ENCODE measurements at regions not wholly inside any gene's neighbourhood (a gene's known extent, or its start where the extent isn't known, plus 50 kb on each side); places are given as distances from the start of the nearest gene placed in this dataset.

DNA sequence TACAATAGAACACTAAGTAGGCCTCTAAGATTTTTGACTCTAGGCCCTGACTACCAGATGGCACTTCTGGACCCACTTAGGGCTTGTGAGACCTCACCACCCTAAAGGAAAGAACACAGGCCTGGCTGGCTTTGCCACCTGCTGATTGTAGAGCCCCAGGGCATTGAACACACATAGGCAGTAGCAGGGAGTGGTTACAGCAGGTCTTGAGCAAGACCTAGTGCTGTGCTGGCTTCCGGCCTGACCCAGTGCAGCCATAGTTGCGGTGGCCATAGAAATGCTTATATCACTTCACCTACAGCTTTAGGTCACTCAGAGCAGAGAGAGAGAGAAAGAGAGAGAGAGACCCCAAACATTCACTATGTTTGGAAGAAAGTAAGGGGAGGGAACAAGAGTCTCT is 223.2 kb downstream of the LRATD1 start:
- Histone ChIP-seq H3K4me1 (ENCODE audit: control insufficient read depth, insufficient read depth, low read length, poor library complexity, severe bottlenecking) (no peaks in the 10 kb centered on the region), H3K36me3 (ENCODE audit: control insufficient read depth, insufficient read depth, low read length) (no peaks in the 10 kb centered on the region), H3K9me3 (ENCODE audit: control insufficient read depth, low read length) (no peaks in the 10 kb centered on the region), H3K4me3 (ENCODE audit: insufficient read depth, low read depth, low read length, poor library complexity, severe bottlenecking) (no peak overlapping the region), H3K27me3 (replicated peaks; ENCODE audit: control insufficient read depth, insufficient read depth, low read length, poor library complexity, severe bottlenecking) (no peaks in the 10 kb centered on the region), H3K27ac (ENCODE audit: insufficient read depth, low read length, poor library complexity, severe bottlenecking) (no peak overlapping the region)
- DNase-seq = no peak

DNA sequence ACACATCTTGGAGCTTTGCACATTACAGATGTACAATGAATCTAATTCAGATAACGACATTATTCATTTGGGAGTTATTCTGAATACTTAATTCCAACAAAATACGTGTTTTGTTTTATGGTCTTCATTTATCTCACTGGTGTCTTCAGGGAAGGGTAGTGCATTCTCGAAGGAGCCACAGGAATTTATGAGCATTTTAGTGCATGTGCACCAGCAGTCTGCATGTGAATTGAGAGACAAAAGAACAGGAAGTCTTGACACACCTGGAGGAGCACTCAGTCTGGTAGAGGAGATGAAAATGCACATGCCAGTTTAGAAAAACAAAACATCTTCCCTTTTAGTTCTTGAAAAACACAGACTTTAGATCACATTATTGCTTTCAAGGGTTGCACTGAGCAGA is 228.7 kb downstream of the LRATD1 start:
- Histone ChIP-seq H3K27ac (ENCODE audit: insufficient read depth, low read length, poor library complexity, severe bottlenecking) (no peak overlapping the region), H3K36me3 (ENCODE audit: control insufficient read depth, insufficient read depth, low read length) (no peaks in the 10 kb centered on the region), H3K4me1 (ENCODE audit: control insufficient read depth, insufficient read depth, low read length, poor library complexity, severe bottlenecking) (no peaks in the 10 kb centered on the region), H3K9me3 (ENCODE audit: control insufficient read depth, low read length) (no peaks in the 10 kb centered on the region), H3K4me3 (ENCODE audit: insufficient read depth, low read depth, low read length, poor library complexity, severe bottlenecking) (no peak overlapping the region), H3K27me3 (replicated peaks; ENCODE audit: control insufficient read depth, insufficient read depth, low read length, poor library complexity, severe bottlenecking) (no peaks in the 10 kb centered on the region)
- DNase-seq = no peak

DNA sequence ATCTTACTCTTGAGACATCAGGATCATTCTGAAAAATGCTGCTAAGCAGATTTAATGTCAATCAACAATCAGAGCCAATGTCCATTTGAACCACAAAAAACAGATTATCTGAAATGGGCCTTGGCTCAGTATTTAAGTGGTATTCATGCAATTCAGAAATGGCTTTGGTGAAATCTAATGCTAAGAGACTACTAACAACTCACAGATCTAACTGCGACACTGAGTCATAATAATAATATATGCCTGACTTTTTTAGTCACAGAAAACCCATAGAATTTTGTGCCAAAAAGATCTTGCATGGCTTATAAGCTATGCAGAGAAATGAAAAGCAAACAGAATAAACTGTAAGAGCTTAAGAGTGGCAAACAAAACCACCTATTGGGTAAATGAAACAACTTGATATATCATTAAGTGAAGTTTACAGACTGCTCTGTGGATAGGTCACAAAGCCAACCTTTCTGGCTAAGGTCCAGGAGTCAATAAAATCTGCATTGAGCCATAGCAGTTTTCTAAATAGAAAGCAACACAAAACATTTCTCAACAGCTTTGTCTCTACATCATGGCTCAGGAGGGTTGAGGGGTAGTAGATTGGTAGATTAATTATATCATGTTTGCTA is 234.3 kb downstream of the LRATD1 start:
- H3K4me1 ChIP-seq (ENCODE audit: control insufficient read depth, insufficient read depth, low read length, poor library complexity, severe bottlenecking) = no peaks in the 10 kb centered on the region
- no peaks in the 10 kb centered on the region for H3K9me3 ChIP-seq (ENCODE audit: control insufficient read depth, low read length)
- no peaks in the 10 kb centered on the region for H3K27me3 ChIP-seq (replicated peaks; ENCODE audit: control insufficient read depth, insufficient read depth, low read length, poor library complexity, severe bottlenecking)
- H3K36me3 ChIP-seq (ENCODE audit: control insufficient read depth, insufficient read depth, low read length) = no peaks in the 10 kb centered on the region
- H3K4me3 ChIP-seq (ENCODE audit: insufficient read depth, low read depth, low read length, poor library complexity, severe bottlenecking) = no peak overlapping the region
- no peak for DNase-seq
- H3K27ac ChIP-seq (ENCODE audit: insufficient read depth, low read length, poor library complexity, severe bottlenecking) = no peak overlapping the region

DNA sequence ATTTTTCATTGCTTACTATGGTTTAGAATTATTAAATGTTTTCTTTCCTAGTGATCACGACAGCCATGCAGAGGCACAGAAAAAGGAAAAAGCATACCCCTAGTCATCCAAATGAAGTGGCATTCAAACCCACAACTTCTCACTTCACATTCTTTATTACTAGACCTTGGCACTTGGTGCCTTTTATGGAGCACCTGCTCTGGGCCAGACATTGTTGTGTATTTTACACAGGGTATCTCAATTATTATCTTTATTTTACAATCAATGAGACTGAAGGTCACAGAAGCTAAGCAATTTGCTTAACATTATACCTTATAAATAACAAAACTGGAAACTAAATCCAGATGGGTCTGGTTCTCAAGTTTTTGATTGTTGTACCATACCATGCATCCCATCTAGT is 235.3 kb downstream of the LRATD1 start:
- Histone ChIP-seq H3K36me3 (ENCODE audit: control insufficient read depth, insufficient read depth, low read length) (no peaks in the 10 kb centered on the region), H3K9me3 (ENCODE audit: control insufficient read depth, low read length) (no peaks in the 10 kb centered on the region), H3K27me3 (replicated peaks; ENCODE audit: control insufficient read depth, insufficient read depth, low read length, poor library complexity, severe bottlenecking) (no peaks in the 10 kb centered on the region), H3K27ac (ENCODE audit: insufficient read depth, low read length, poor library complexity, severe bottlenecking) (no peak overlapping the region), H3K4me3 (ENCODE audit: insufficient read depth, low read depth, low read length, poor library complexity, severe bottlenecking) (no peak overlapping the region), H3K4me1 (ENCODE audit: control insufficient read depth, insufficient read depth, low read length, poor library complexity, severe bottlenecking) (no peaks in the 10 kb centered on the region)
- no peak for DNase-seq

DNA sequence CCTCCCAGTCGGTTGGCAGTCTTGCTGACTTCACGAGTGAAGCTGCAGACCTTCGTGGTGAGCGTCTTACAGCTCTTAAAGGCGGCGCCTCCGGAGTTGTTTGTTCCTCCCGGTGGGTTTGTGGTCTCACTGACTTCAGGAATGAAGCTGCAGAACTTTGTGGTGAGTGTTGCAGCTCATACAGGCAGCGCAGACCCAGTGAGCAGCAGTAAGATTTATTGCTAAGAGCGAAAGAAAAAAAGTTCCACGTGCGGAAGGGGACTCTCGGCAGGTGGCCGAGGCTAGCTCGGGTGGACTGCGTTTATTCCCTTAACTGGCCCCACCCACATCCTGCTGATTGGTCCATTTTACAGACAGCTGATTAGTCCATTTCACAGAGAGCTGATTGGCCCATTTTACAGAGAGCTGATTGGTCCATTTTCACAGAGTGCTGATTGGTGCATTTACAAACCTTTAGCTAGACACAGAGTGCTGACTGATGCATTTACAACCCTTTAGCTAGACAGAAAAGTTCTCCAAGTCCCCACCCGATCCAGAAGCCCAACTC is 240.3 kb downstream of the LRATD1 start:
- Histone ChIP-seq H3K36me3 (ENCODE audit: control insufficient read depth, insufficient read depth, low read length) (no peaks in the 10 kb centered on the region), H3K27ac (ENCODE audit: insufficient read depth, low read length, poor library complexity, severe bottlenecking) (no peak overlapping the region), H3K4me1 (ENCODE audit: control insufficient read depth, insufficient read depth, low read length, poor library complexity, severe bottlenecking) (no peaks in the 10 kb centered on the region), H3K4me3 (ENCODE audit: insufficient read depth, low read depth, low read length, poor library complexity, severe bottlenecking) (no peak overlapping the region), H3K9me3 (ENCODE audit: control insufficient read depth, low read length) (no peaks in the 10 kb centered on the region), H3K27me3 (replicated peaks; ENCODE audit: control insufficient read depth, insufficient read depth, low read length, poor library complexity, severe bottlenecking) (no peaks in the 10 kb centered on the region)
- DNase-seq = no peak

DNA sequence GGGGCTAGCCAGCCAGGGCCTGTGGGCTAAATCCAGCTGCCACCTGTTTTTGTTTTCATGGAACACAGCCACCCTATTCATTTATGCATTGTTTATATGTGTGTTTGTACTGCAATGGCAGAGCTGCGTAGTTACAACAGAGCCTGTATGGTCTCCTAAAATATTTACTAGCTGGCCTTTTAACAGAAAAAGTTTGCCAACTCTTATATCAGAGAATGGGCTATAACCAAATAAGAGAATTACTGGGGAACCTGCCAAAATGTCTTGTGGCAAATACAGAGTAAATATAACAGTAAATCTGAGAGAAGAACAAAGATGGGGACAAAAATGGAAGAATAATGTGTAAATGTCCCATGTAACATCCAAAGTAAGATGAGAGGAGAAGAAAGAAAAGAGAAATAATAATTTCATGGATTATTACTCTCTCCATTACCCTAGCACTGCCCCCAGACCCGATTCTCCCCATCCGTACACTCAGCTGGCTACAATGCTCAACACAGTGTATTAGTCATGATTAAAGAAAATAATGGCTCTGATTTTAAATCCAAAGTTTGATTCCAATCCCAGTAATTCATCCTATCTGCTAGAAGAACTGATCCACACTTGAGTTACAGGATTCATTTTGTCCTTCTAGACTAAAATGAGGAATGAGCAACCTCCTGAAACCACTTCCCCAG is 249.3 kb downstream of the LRATD1 start:
- H3K4me1 ChIP-seq (ENCODE audit: control insufficient read depth, insufficient read depth, low read length, poor library complexity, severe bottlenecking) = no peaks in the 10 kb centered on the region
- H3K9me3 ChIP-seq (ENCODE audit: control insufficient read depth, low read length) = no peaks in the 10 kb centered on the region
- no peak overlapping the region for H3K4me3 ChIP-seq (ENCODE audit: insufficient read depth, low read depth, low read length, poor library complexity, severe bottlenecking)
- no peaks in the 10 kb centered on the region for H3K27me3 ChIP-seq (replicated peaks; ENCODE audit: control insufficient read depth, insufficient read depth, low read length, poor library complexity, severe bottlenecking)
- no peak for DNase-seq
- no peaks in the 10 kb centered on the region for H3K36me3 ChIP-seq (ENCODE audit: control insufficient read depth, insufficient read depth, low read length)
- H3K27ac ChIP-seq (ENCODE audit: insufficient read depth, low read length, poor library complexity, severe bottlenecking) = no peak overlapping the region

DNA sequence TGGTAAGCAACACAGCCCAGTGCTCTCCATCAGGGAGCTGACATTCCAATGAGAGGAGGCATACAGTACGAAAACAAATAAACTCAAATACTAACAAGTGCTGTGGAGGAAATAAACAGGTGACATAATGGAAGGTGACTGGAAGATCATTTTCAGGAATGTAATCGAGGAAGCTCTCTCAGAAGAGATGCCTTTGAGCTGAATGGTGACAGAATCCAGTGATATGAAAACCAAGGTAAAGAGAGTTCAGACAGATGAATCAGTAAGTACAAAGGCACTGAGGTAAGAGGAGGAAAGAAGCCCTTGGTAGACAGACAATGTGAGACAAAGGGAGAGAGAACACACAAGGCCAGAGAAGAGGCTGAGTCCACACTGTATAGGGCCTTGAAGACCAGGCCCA is 252.1 kb downstream of the LRATD1 start:
- Histone ChIP-seq H3K27me3 (replicated peaks; ENCODE audit: control insufficient read depth, insufficient read depth, low read length, poor library complexity, severe bottlenecking) (no peaks in the 10 kb centered on the region), H3K36me3 (ENCODE audit: control insufficient read depth, insufficient read depth, low read length) (no peaks in the 10 kb centered on the region), H3K4me1 (ENCODE audit: control insufficient read depth, insufficient read depth, low read length, poor library complexity, severe bottlenecking) (no peaks in the 10 kb centered on the region), H3K27ac (ENCODE audit: insufficient read depth, low read length, poor library complexity, severe bottlenecking) (no peak overlapping the region), H3K4me3 (ENCODE audit: insufficient read depth, low read depth, low read length, poor library complexity, severe bottlenecking) (no peak overlapping the region), H3K9me3 (ENCODE audit: control insufficient read depth, low read length) (no peaks in the 10 kb centered on the region)
- DNase-seq = no peak

DNA sequence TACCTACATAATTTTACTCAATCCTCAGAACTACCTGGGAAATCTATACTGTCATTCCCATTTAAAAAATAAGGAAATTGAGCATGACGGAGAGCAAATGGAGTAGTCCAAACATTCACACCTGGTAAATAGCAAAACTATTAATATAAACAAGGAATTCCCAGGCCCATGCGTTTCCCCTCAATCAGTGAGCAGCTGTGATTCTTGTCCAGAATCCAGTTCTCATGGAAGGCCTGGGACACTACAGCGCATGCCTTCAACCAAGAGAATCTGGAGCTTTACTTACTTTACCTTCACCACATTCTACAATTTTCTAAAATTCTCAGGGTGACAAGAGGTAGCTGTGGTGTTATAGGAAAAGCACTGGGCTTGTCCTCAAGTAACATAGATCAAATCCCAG is 259.0 kb downstream of the LRATD1 start:
- Histone ChIP-seq H3K36me3 (ENCODE audit: control insufficient read depth, insufficient read depth, low read length) (no peaks in the 10 kb centered on the region), H3K27me3 (replicated peaks; ENCODE audit: control insufficient read depth, insufficient read depth, low read length, poor library complexity, severe bottlenecking) (no peaks in the 10 kb centered on the region), H3K9me3 (ENCODE audit: control insufficient read depth, low read length) (no peaks in the 10 kb centered on the region), H3K4me1 (ENCODE audit: control insufficient read depth, insufficient read depth, low read length, poor library complexity, severe bottlenecking) (no peaks in the 10 kb centered on the region), H3K4me3 (ENCODE audit: insufficient read depth, low read depth, low read length, poor library complexity, severe bottlenecking) (no peak overlapping the region), H3K27ac (ENCODE audit: insufficient read depth, low read length, poor library complexity, severe bottlenecking) (no peak overlapping the region)
- no peak for DNase-seq

DNA sequence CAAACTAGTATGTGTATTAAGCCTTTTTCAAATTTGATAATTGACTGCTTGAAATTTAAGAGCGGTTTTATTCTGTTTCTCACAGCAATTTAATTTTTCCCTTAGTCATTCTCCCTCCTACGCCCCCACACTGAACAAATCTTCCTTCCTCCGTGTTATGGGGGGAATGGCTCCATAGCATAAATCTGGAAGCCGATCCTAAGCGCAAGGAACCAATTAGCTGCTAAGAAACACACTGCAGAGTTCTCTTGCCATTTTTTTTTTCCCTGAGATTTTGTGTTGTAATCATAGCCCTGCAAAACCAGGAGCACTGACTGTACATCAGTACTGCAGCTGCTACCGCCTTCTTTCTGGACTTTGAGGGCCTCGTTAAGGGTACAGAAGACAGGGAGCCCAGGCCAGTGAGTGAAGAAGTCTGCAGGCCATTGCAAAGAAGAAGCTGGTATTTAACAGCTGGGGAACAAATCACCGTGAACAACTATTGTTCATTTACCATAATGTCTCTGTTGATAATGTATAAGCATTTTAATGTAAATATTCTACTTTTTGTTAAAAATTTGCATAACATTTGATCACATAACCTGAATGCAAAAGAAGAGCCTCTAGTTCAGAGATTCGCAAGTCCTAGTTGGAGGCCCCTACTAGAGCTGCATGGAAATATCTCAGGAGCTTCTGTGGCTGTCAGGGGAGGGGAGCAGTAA is 264.0 kb downstream of the LRATD1 start:
- Histone ChIP-seq H3K4me3 (ENCODE audit: insufficient read depth, low read depth, low read length, poor library complexity, severe bottlenecking) (no peak overlapping the region), H3K36me3 (ENCODE audit: control insufficient read depth, insufficient read depth, low read length) (no peaks in the 10 kb centered on the region), H3K27me3 (replicated peaks; ENCODE audit: control insufficient read depth, insufficient read depth, low read length, poor library complexity, severe bottlenecking) (no peaks in the 10 kb centered on the region), H3K9me3 (ENCODE audit: control insufficient read depth, low read length) (no peaks in the 10 kb centered on the region), H3K4me1 (ENCODE audit: control insufficient read depth, insufficient read depth, low read length, poor library complexity, severe bottlenecking) (no peaks in the 10 kb centered on the region), H3K27ac (ENCODE audit: insufficient read depth, low read length, poor library complexity, severe bottlenecking) (no peak overlapping the region)
- no peak for DNase-seq

Data from effector memory CD4-positive, alpha-beta T cell (primary cell).